ENCODE measurements at regions not wholly inside any gene's neighbourhood (a gene's known extent, or its start where the extent isn't known, plus 50 kb on each side); places are given as distances from the start of the nearest gene placed in this dataset.
"Not testable (repeated sequence)": the region's sequence is repeated elsewhere in the genome, so short reads cannot be mapped to it uniquely, and the experiment has no call there.

- no peak for DNase-seq
Observed at GRCh38 chr1:105231378-105231777, 1481.7 kb downstream of the AMY1C start.

GRCh38 chr1:105243411-105243810 is 1493.7 kb downstream of the AMY1C start:
- DNase-seq = no peak

- no peak for DNase-seq
Observed at GRCh38 chr1:105243969-105244368, 1494.3 kb downstream of the AMY1C start.

- no peak for DNase-seq
Observed at GRCh38 chr1:105254906-105255305, 1505.2 kb downstream of the AMY1C start.

GRCh38 chr1:105260001-105260400 is 1510.3 kb downstream of the AMY1C start:
- no peak for DNase-seq

GRCh38 chr1:105270966-105271365 is 1521.3 kb downstream of the AMY1C start:
- DNase-seq = no peak

GRCh38 chr1:105272376-105272775 is 1522.7 kb downstream of the AMY1C start:
- DNase-seq = not testable (repeated sequence)

- no peak for DNase-seq
Observed at GRCh38 chr1:105294838-105295237, 1545.1 kb downstream of the AMY1C start.

GRCh38 chr1:105310063-105310462 is 1560.4 kb downstream of the AMY1C start:
- no peak for DNase-seq

- DNase-seq = no peak
Observed at GRCh38 chr1:105317976-105318375, 1568.3 kb downstream of the AMY1C start.

GRCh38 chr1:105326886-105327285 is 1577.2 kb downstream of the AMY1C start:
- DNase-seq = no peak

GRCh38 chr1:105337420-105337819 is 1587.7 kb downstream of the AMY1C start:
- no peak for DNase-seq

- no peak for DNase-seq
Observed at GRCh38 chr1:105343317-105343716, 1593.6 kb downstream of the AMY1C start.

GRCh38 chr1:105359457-105359856 is 1609.8 kb downstream of the AMY1C start:
- DNase-seq = no peak

- no peak for DNase-seq
Observed at GRCh38 chr1:105362438-105362837, 1612.7 kb downstream of the AMY1C start.

GRCh38 chr1:105368446-105368845 is 1618.7 kb downstream of the AMY1C start:
- DNase-seq = no peak

GRCh38 chr1:105373681-105374080 is 1624.0 kb downstream of the AMY1C start:
- DNase-seq = no peak

- DNase-seq = no peak
Observed at GRCh38 chr1:105386489-105386888, 1636.8 kb downstream of the AMY1C start.

- DNase-seq = no peak
Observed at GRCh38 chr1:105396001-105396400, 1646.3 kb downstream of the AMY1C start.

- no peak for DNase-seq
Observed at GRCh38 chr1:105398909-105399308, 1649.2 kb downstream of the AMY1C start.

GRCh38 chr1:105399716-105400115 is 1650.0 kb downstream of the AMY1C start:
- DNase-seq = no peak

- no peak for DNase-seq
Observed at GRCh38 chr1:105416261-105416660, 1640.2 kb upstream of the PRMT6 start.

GRCh38 chr1:105419030-105419429 is 1637.4 kb upstream of the PRMT6 start:
- no peak for DNase-seq

- DNase-seq = peak; percentile 27
Observed at GRCh38 chr1:105427543-105427942, 1628.9 kb upstream of the PRMT6 start.

- no peak for DNase-seq
Observed at GRCh38 chr1:105436589-105437259, 1619.8 kb upstream of the PRMT6 start.

Measured in hematopoietic multipotent progenitor cell treated with erythropoietin and hydrocortisone succinate and interleukin-3 and kit ligand, for 6 days (in vitro differentiated cells).